Naive thymus-derived CD4-positive, alpha-beta T cell (primary cell): ENCODE measurements at regions not wholly inside any gene's neighbourhood (a gene's known extent, or its start where the extent isn't known, plus 50 kb on each side); places are given as distances from the start of the nearest gene placed in this dataset.
A peak's percentile ranks its signal among the peaks of the same experiment; 100 is the strongest.

Source experiments
- ATAC-seq: fragments of 150-1000 bp; cut with Tn5 transposase; 2 replicates; pipeline ENCODE4 v1.10.0; 2021; ENCODE audit warnings: mild to moderate bottlenecking, moderate library complexity
- CTCF ChIA-PET: fragments of 350-600 bp; sonication (Branson Sonifier 250); formaldehyde crosslinking; loops from one replicate; lab custom pipeline; 2021; ENCODE audit warnings: antibody characterized with exemption; lab: Charles Lee
- POLR2A ChIA-PET: fragments of 350-600 bp; sonication (Branson Sonifier 250); formaldehyde crosslinking; loops from one replicate; lab custom pipeline; 2021; ENCODE audit warnings: antibody characterized with exemption, inconsistent platforms; lab: Charles Lee
- DNase-seq, 9 donors: peaks; one replicate each; pipeline versions ENCODE4 v3.0.0 to v3.0.0-alpha.2; 2020 to 2022; ENCODE audit warnings: mixed read lengths in 1 of 9
- H3K27ac ChIP-seq: one replicate; pipeline ENCODE4 v1.7.0; 2013; ENCODE audit warnings: mild to moderate bottlenecking, low read depth, low read length, moderate library complexity
- H3K27me3 ChIP-seq, 2 donors: one replicate each; pipeline ENCODE4 v1.7.0; 2013; ENCODE audit warnings: low read length in 2 of 2, mild to moderate bottlenecking in 2 of 2, moderate library complexity in 2 of 2; ENCODE audit not compliant: control insufficient read depth in 2 of 2, insufficient read depth in 2 of 2
- H3K36me3 ChIP-seq, 3 experiments: 1 replicate in 2 of 3; 2 replicates in 1 of 3; pipeline ENCODE4 v1.7.0; 2013; ENCODE audit warnings: low read length in 3 of 3, mild to moderate bottlenecking in 3 of 3, moderate library complexity in 1 of 3; ENCODE audit not compliant: insufficient read depth in 3 of 3, control insufficient read depth in 2 of 3
- H3K4me1 ChIP-seq, 2 donors: one replicate each; pipeline ENCODE4 v1.7.0; 2013; ENCODE audit warnings: low read length in 2 of 2, mild to moderate bottlenecking in 2 of 2, moderate library complexity in 1 of 2; ENCODE audit not compliant: control insufficient read depth in 2 of 2, insufficient read depth in 2 of 2
- H3K4me3 ChIP-seq: 2 replicates; pipeline ENCODE4 v1.7.0; 2013; ENCODE audit warnings: mild to moderate bottlenecking, low read length
- H3K9me3 ChIP-seq, 3 experiments: 1 replicate in 2 of 3; 2 replicates in 1 of 3; pipeline ENCODE4 v1.7.0; 2013; ENCODE audit warnings: low read length in 3 of 3; ENCODE audit not compliant: control insufficient read depth in 2 of 3
- H3K27ac Mint-ChIP-seq, 9 donors: one replicate each; pipeline ENCODE4 v1.8.0; 2020 to 2022; ENCODE audit warnings: mixed read lengths in 9 of 9, mild to moderate bottlenecking in 8 of 9, moderate library complexity in 5 of 9, inconsistent platforms in 2 of 9
- H3K27me3 Mint-ChIP-seq, 5 donors: one replicate each; pipeline ENCODE4 v1.8.0; 2021 to 2022; ENCODE audit warnings: mixed read lengths in 5 of 5, mild to moderate bottlenecking in 1 of 5
- H3K36me3 Mint-ChIP-seq, 5 donors: one replicate each; pipeline ENCODE4 v1.8.0; 2020 to 2022; ENCODE audit warnings: mixed read lengths in 5 of 5, mild to moderate bottlenecking in 3 of 5, inconsistent platforms in 1 of 5
- H3K4me1 Mint-ChIP-seq, 7 donors: one replicate each; pipeline ENCODE4 v1.8.0; 2020 to 2022; ENCODE audit warnings: mixed read lengths in 7 of 7, mild to moderate bottlenecking in 3 of 7, inconsistent platforms in 1 of 7
- H3K4me3 Mint-ChIP-seq, 10 donors: one replicate each; pipeline ENCODE4 v1.8.0; 2020 to 2022; ENCODE audit warnings: mild to moderate bottlenecking in 10 of 10, mixed read lengths in 10 of 10, moderate library complexity in 6 of 10, inconsistent platforms in 2 of 10
- H3K9me3 Mint-ChIP-seq, 11 donors: one replicate each; pipeline ENCODE4 v1.8.0; 2020 to 2022; ENCODE audit warnings: mixed read lengths in 11 of 11, mild to moderate bottlenecking in 4 of 11, inconsistent platforms in 1 of 11, moderate library complexity in 1 of 11
- intact Hi-C, 2 donors: fragments of 100-400 bp; cut with micrococcal nuclease; formaldehyde crosslinking; loops; one replicate each; pipeline ENCODE4 v1.15.1; 2023

- POLR2A ChIA-PET = no interaction called here
- Mint-ChIP-seq H3K4me3 (no peak overlapping the region), H3K27me3 (peaks cover 0 to 7% (median 0%) of the 10 kb centered on the region in 5 donors), H3K9me3 (peaks cover 0 to 5% (median 0%) of the 10 kb centered on the region in 11 donors), H3K4me1 (no peaks in the 10 kb centered on the region), H3K27ac (no peak overlapping the region), H3K36me3 (no peaks in the 10 kb centered on the region)
- Histone ChIP-seq H3K9me3 (no peaks in the 10 kb centered on the region), H3K36me3 (no peaks in the 10 kb centered on the region), H3K27me3 (no peaks in the 10 kb centered on the region), H3K4me3 (no peak overlapping the region), H3K4me1 (no peaks in the 10 kb centered on the region), H3K27ac (no peak overlapping the region)
- CTCF ChIA-PET = no interaction called here
- DNase-seq (no peak), ATAC-seq (no peak)
- intact Hi-C loops = no loop called here
These were observed 263.6 kb upstream of the EMCN start for GRCh38 chr4:100781435-100781834.

GRCh38 chr4:100780126-100780525 lies 262.3 kb upstream of the EMCN start:
- peaks cover 0 to 11% (median 0%) of the 10 kb centered on the region in 5 donors for H3K27me3 Mint-ChIP-seq
- H3K4me3 Mint-ChIP-seq = no peak overlapping the region
- no peak overlapping the region for H3K27ac Mint-ChIP-seq
- CTCF ChIA-PET = no interaction called here
- peaks cover 0 to 4% (median 0%) of the 10 kb centered on the region in 5 donors for H3K36me3 Mint-ChIP-seq
- peaks cover 0 to 10% (median 6%) of the 10 kb centered on the region in 11 donors for H3K9me3 Mint-ChIP-seq
- POLR2A ChIA-PET = no interaction called here
- Histone ChIP-seq H3K36me3 (no peaks in the 10 kb centered on the region), H3K4me3 (no peak overlapping the region), H3K27me3 (no peaks in the 10 kb centered on the region), H3K27ac (no peak overlapping the region), H3K4me1 (no peaks in the 10 kb centered on the region), H3K9me3 (no peaks in the 10 kb centered on the region)
- no peaks in the 10 kb centered on the region for H3K4me1 Mint-ChIP-seq
- intact Hi-C loops = no loop called here
- ATAC-seq = no peak
- no peak for DNase-seq

- H3K4me1 ChIP-seq = no peaks in the 10 kb centered on the region
- no peak overlapping the region for H3K27ac Mint-ChIP-seq
- H3K27me3 Mint-ChIP-seq = peaks cover 0 to 10% (median 0%) of the 10 kb centered on the region in 5 donors
- intact Hi-C loops = no loop called here
- no peaks in the 10 kb centered on the region for H3K27me3 ChIP-seq
- ChIA-PET CTCF (no interaction called here), POLR2A (no interaction called here)
- H3K9me3 Mint-ChIP-seq = peaks cover 2 to 26% (median 9%) of the 10 kb centered on the region in 11 donors
- DNase-seq (no peak), ATAC-seq (no peak)
- no peak overlapping the region for H3K4me3 ChIP-seq
- H3K9me3 ChIP-seq = no peaks in the 10 kb centered on the region
- H3K4me3 Mint-ChIP-seq = no peak overlapping the region
- H3K36me3 Mint-ChIP-seq = peaks cover 0 to 4% (median 0%) of the 10 kb centered on the region in 5 donors
- H3K27ac ChIP-seq = no peak overlapping the region
- H3K4me1 Mint-ChIP-seq = no peaks in the 10 kb centered on the region
- no peaks in the 10 kb centered on the region for H3K36me3 ChIP-seq
These were observed 260.6 kb upstream of the EMCN start for GRCh38 chr4:100778431-100778830.

- H3K4me3 Mint-ChIP-seq = no peak overlapping the region
- Histone ChIP-seq H3K36me3 (no peaks in the 10 kb centered on the region), H3K4me3 (no peak overlapping the region)
These were observed 244.9 kb upstream of the EMCN start for GRCh38 chr4:100762738-100763137.

GRCh38 chr4:100754751-100755150 lies 236.9 kb upstream of the EMCN start:
- Histone ChIP-seq H3K36me3 (no peaks in the 10 kb centered on the region), H3K9me3 (no peaks in the 10 kb centered on the region), H3K4me3 (no peak overlapping the region), H3K27me3 (no peaks in the 10 kb centered on the region), H3K27ac (no peak overlapping the region), H3K4me1 (no peaks in the 10 kb centered on the region)
- POLR2A ChIA-PET = no interaction called here
- H3K4me1 Mint-ChIP-seq = no peaks in the 10 kb centered on the region
- CTCF ChIA-PET = no interaction called here
- intact Hi-C loops = no loop called here
- no peak overlapping the region for H3K27ac Mint-ChIP-seq
- no peaks in the 10 kb centered on the region for H3K36me3 Mint-ChIP-seq
- no peak overlapping the region for H3K4me3 Mint-ChIP-seq
- no peak for ATAC-seq
- H3K27me3 Mint-ChIP-seq = peaks cover 0 to 17% (median 12%) of the 10 kb centered on the region in 5 donors
- peaks cover 2 to 18% (median 5%) of the 10 kb centered on the region in 11 donors for H3K9me3 Mint-ChIP-seq
- DNase-seq = no peak

More at GRCh38 chr4:100762738-100763137, 244.9 kb upstream of the EMCN start:
- no peaks in the 10 kb centered on the region for H3K4me1 ChIP-seq
- Mint-ChIP-seq H3K27ac (no peak overlapping the region), H3K9me3 (peaks cover 0 to 21% (median 4%) of the 10 kb centered on the region in 11 donors), H3K36me3 (no peaks in the 10 kb centered on the region), H3K4me1 (no peaks in the 10 kb centered on the region), H3K27me3 (peaks cover 3 to 16% (median 8%) of the 10 kb centered on the region in 5 donors)
- ChIA-PET CTCF (no interaction called here), POLR2A (no interaction called here)
- ATAC-seq = no peak
- H3K27me3 ChIP-seq = no peaks in the 10 kb centered on the region
- DNase-seq = no peak
- H3K27ac ChIP-seq = no peak overlapping the region
- no peaks in the 10 kb centered on the region for H3K9me3 ChIP-seq
- intact Hi-C loops = no loop called here

GRCh38 chr4:100746141-100746739 lies 228.4 kb upstream of the EMCN start:
- no peak overlapping the region for H3K4me3 Mint-ChIP-seq
- ChIA-PET CTCF (no interaction called here), POLR2A (no interaction called here)
- H3K27ac ChIP-seq = no peak overlapping the region
- intact Hi-C loops = no loop called here
- H3K27me3 ChIP-seq = no peaks in the 10 kb centered on the region
- peaks cover 0 to 17% (median 4%) of the 10 kb centered on the region in 5 donors for H3K27me3 Mint-ChIP-seq
- H3K36me3 ChIP-seq = no peaks in the 10 kb centered on the region
- H3K36me3 Mint-ChIP-seq = no peaks in the 10 kb centered on the region
- no peaks in the 10 kb centered on the region for H3K4me1 ChIP-seq
- no peak for DNase-seq
- no peak overlapping the region for H3K4me3 ChIP-seq
- H3K9me3 Mint-ChIP-seq = peaks cover 0 to 2% (median 0%) of the 10 kb centered on the region in 11 donors
- no peaks in the 10 kb centered on the region for H3K9me3 ChIP-seq
- peaks cover 0 to 1% (median 0%) of the 10 kb centered on the region in 7 donors for H3K4me1 Mint-ChIP-seq
- ATAC-seq = no peak
- H3K27ac Mint-ChIP-seq = no peak overlapping the region

- Mint-ChIP-seq H3K9me3 (peaks cover 0 to 2% (median 0%) of the 10 kb centered on the region in 11 donors), H3K4me1 (peaks cover 0 to 1% (median 0%) of the 10 kb centered on the region in 7 donors), H3K4me3 (no peak overlapping the region), H3K36me3 (no peaks in the 10 kb centered on the region), H3K27me3 (peaks cover 0 to 7% (median 5%) of the 10 kb centered on the region in 5 donors), H3K27ac (no peak overlapping the region)
- no peaks in the 10 kb centered on the region for H3K4me1 ChIP-seq
- CTCF ChIA-PET = no interaction called here
- H3K27ac ChIP-seq = no peak overlapping the region
- no peaks in the 10 kb centered on the region for H3K36me3 ChIP-seq
- no peaks in the 10 kb centered on the region for H3K27me3 ChIP-seq
- no peaks in the 10 kb centered on the region for H3K9me3 ChIP-seq
- no peak overlapping the region for H3K4me3 ChIP-seq
- POLR2A ChIA-PET = no interaction called here
- DNase-seq (peak in 3 of 9 donors; percentile 2 to 4 (median 3)), ATAC-seq (no peak)
- intact Hi-C loops = loop anchor here (1.0 to 2.0 kb wide), 4 partner anchors 321 to 649 kb away; no protein-coding TSS in a partner anchor
These were observed 224.2 kb upstream of the EMCN start for GRCh38 chr4:100742045-100742444.
